T-helper 22 cell (primary cell): ENCODE measurements at regions not wholly inside any gene's neighbourhood (a gene's known extent, or its start where the extent isn't known, plus 50 kb on each side); places are given as distances from the start of the nearest gene placed in this dataset.

ENCODE experiments used
- DNase-seq: peaks from one replicate; pipeline ENCODE4 v3.0.0-alpha.2; 2020; ENCODE audit warnings: low read depth

GRCh38 chr18:47758000-47758399 is 172.5 kb downstream of the SMAD2 start:
- no peak for DNase-seq

GRCh38 chr18:47756364-47757016 is 174.0 kb downstream of the SMAD2 start:
- no peak for DNase-seq

- no peak for DNase-seq
These were observed 175.4 kb downstream of the SMAD2 start for GRCh38 chr18:47755102-47755456.

- DNase-seq: no peak
These were observed 176.0 kb downstream of the SMAD2 start for GRCh38 chr18:47754311-47755101.

- no peak for DNase-seq
These were observed 177.4 kb downstream of the SMAD2 start for GRCh38 chr18:47752796-47753645.

- no peak for DNase-seq
These were observed 179.5 kb downstream of the SMAD2 start for GRCh38 chr18:47750889-47751423.

- DNase-seq: no peak
These were observed 180.9 kb downstream of the SMAD2 start for GRCh38 chr18:47749600-47749973.

GRCh38 chr18:47748847-47749599 is 181.4 kb downstream of the SMAD2 start:
- peak; percentile 45 for DNase-seq

GRCh38 chr18:47748093-47748796 is 182.2 kb downstream of the SMAD2 start:
- no peak for DNase-seq

GRCh38 chr18:47747260-47747795 is 183.1 kb downstream of the SMAD2 start:
- no peak for DNase-seq

- no peak for DNase-seq
These were observed 183.8 kb downstream of the SMAD2 start for GRCh38 chr18:47746615-47747014.

GRCh38 chr18:47745227-47745626 is 185.2 kb downstream of the SMAD2 start:
- DNase-seq: no peak

GRCh38 chr18:47737956-47738355 is 192.5 kb downstream of the SMAD2 start:
- DNase-seq: no peak

- DNase-seq: no peak
These were observed 193.1 kb downstream of the SMAD2 start for GRCh38 chr18:47737198-47737830.

GRCh38 chr18:47736376-47737140 is 193.9 kb downstream of the SMAD2 start:
- no peak for DNase-seq

- no peak for DNase-seq
These were observed 195.3 kb downstream of the SMAD2 start for GRCh38 chr18:47735041-47735702.

- no peak for DNase-seq
These were observed 199.2 kb downstream of the SMAD2 start for GRCh38 chr18:47731276-47731675.

- DNase-seq: no peak
These were observed 199.7 kb downstream of the SMAD2 start for GRCh38 chr18:47730795-47731194.

- DNase-seq: no peak
These were observed 201.1 kb downstream of the SMAD2 start for GRCh38 chr18:47729356-47729755.
